ENCODE measurements at regions not wholly inside any gene's neighbourhood (a gene's known extent, or its start where the extent isn't known, plus 50 kb on each side); places are given as distances from the start of the nearest gene placed in this dataset.

GRCh38 chr21:15151385-15152103 lies 86.7 kb upstream of the NRIP1 start:
- Histone ChIP-seq H3K9me3 (ENCODE audit: control insufficient read depth in 4 of 4, insufficient read depth in 3 of 4, low read length in 3 of 4) (no peaks in the 10 kb centered on the region), H3K27me3 (ENCODE audit: control insufficient read depth in 3 of 3, insufficient read depth in 3 of 3, low read length in 2 of 3) (no peaks in the 10 kb centered on the region), H3K4me1 (ENCODE audit: control insufficient read depth in 5 of 5, insufficient read depth in 5 of 5, low read length in 5 of 5) (peaks cover 0 to 2% (median 0%) of the 10 kb centered on the region in 5 donors), H3K9ac (ENCODE audit: insufficient read depth in 1 of 2, low read length in 2 of 2) (no peak overlapping the region), H3K36me3 (ENCODE audit: control insufficient read depth in 4 of 4, insufficient read depth in 4 of 4, low read length in 4 of 4) (no peaks in the 10 kb centered on the region), H3K4me3 (no peak overlapping the region), H3K27ac (ENCODE audit: low read depth in 1 of 2, low read length in 1 of 2) (no peak overlapping the region)
- no peak for ATAC-seq (ENCODE audit: insufficient read depth, low FRiP score)
- WGBS, 2 donors: 83 to 87% methylated on average over 4 of the region's 4 CpGs
- no peak for DNase-seq
- TF ChIP-seq, protein P1, sequence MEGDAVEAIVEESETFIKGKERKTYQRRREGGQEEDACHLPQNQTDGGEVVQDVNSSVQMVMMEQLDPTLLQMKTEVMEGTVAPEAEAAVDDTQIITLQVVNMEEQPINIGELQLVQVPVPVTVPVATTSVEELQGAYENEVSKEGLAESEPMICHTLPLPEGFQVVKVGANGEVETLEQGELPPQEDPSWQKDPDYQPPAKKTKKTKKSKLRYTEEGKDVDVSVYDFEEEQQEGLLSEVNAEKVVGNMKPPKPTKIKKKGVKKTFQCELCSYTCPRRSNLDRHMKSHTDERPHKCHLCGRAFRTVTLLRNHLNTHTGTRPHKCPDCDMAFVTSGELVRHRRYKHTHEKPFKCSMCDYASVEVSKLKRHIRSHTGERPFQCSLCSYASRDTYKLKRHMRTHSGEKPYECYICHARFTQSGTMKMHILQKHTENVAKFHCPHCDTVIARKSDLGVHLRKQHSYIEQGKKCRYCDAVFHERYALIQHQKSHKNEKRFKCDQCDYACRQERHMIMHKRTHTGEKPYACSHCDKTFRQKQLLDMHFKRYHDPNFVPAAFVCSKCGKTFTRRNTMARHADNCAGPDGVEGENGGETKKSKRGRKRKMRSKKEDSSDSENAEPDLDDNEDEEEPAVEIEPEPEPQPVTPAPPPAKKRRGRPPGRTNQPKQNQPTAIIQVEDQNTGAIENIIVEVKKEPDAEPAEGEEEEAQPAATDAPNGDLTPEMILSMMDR (IDR thresholded peaks at IDR 0.05; ENCODE audit: control extremely low read depth, extremely low read depth): no peak

GRCh38 chr21:15152591-15152990 lies 87.8 kb upstream of the NRIP1 start:
- Histone ChIP-seq H3K4me1 (ENCODE audit: control insufficient read depth in 5 of 5, insufficient read depth in 5 of 5, low read length in 5 of 5) (peaks cover 0 to 2% (median 0%) of the 10 kb centered on the region in 5 donors), H3K4me3 (no peak overlapping the region), H3K27ac (ENCODE audit: low read depth in 1 of 2, low read length in 1 of 2) (no peak overlapping the region), H3K36me3 (ENCODE audit: control insufficient read depth in 4 of 4, insufficient read depth in 4 of 4, low read length in 4 of 4) (no peaks in the 10 kb centered on the region), H3K27me3 (ENCODE audit: control insufficient read depth in 3 of 3, insufficient read depth in 3 of 3, low read length in 2 of 3) (no peaks in the 10 kb centered on the region), H3K9ac (ENCODE audit: insufficient read depth in 1 of 2, low read length in 2 of 2) (no peak overlapping the region), H3K9me3 (ENCODE audit: control insufficient read depth in 4 of 4, insufficient read depth in 3 of 4, low read length in 3 of 4) (no peaks in the 10 kb centered on the region)
- TF ChIP-seq, protein P1 (IDR thresholded peaks at IDR 0.05; ENCODE audit: control extremely low read depth, extremely low read depth): no peak
- DNase-seq (no peak), ATAC-seq (ENCODE audit: insufficient read depth, low FRiP score) (no peak)
- WGBS, 2 donors: 38 to 58% methylated on average over 3 of the region's 3 CpGs

GRCh38 chr21:15159382-15160020 lies 94.7 kb upstream of the NRIP1 start:
- H3K9me3 ChIP-seq (ENCODE audit: control insufficient read depth in 4 of 4, insufficient read depth in 3 of 4, low read length in 3 of 4): no peaks in the 10 kb centered on the region
- peaks cover 0 to 2% (median 0%) of the 10 kb centered on the region in 5 donors for H3K4me1 ChIP-seq (ENCODE audit: control insufficient read depth in 5 of 5, insufficient read depth in 5 of 5, low read length in 5 of 5)
- no peak overlapping the region for H3K27ac ChIP-seq (ENCODE audit: low read depth in 1 of 2, low read length in 1 of 2)
- WGBS, 2 donors: 56 to 58% methylated on average over 2 of the region's 2 CpGs
- no peak overlapping the region for H3K4me3 ChIP-seq
- no peaks in the 10 kb centered on the region for H3K36me3 ChIP-seq (ENCODE audit: control insufficient read depth in 4 of 4, insufficient read depth in 4 of 4, low read length in 4 of 4)
- TF ChIP-seq, protein P1 (IDR thresholded peaks at IDR 0.05; ENCODE audit: control extremely low read depth, extremely low read depth): no peak
- H3K27me3 ChIP-seq (ENCODE audit: control insufficient read depth in 3 of 3, insufficient read depth in 3 of 3, low read length in 2 of 3): no peaks in the 10 kb centered on the region
- no peak overlapping the region for H3K9ac ChIP-seq (ENCODE audit: insufficient read depth in 1 of 2, low read length in 2 of 2)
- ATAC-seq (ENCODE audit: insufficient read depth, low FRiP score): no peak
- DNase-seq: no peak

Data from lung (tissue), 11 donors.